Central memory CD8-positive, alpha-beta T cell (primary cell): ENCODE measurements at regions not wholly inside any gene's neighbourhood (a gene's known extent, or its start where the extent isn't known, plus 50 kb on each side); places are given as distances from the start of the nearest gene placed in this dataset.
"Not testable (repeated sequence)": the region's sequence is repeated elsewhere in the genome, so short reads cannot be mapped to it uniquely, and the experiment has no call there.

Experiments used
- ATAC-seq: fragments of 150-1000 bp; cut with Tn5 transposase; replicated peaks from 2 replicates; pipeline ENCODE4 v1.10.0; 2022; ENCODE audit warnings: mild to moderate bottlenecking, moderate FRiP score, moderate number of reproducible peaks; ENCODE audit not compliant: poor library complexity, severe bottlenecking; ENCODE audit errors: extremely low read depth
- DNase-seq, 2 donors: peaks; one replicate each; pipeline ENCODE4 v3.0.0; 2021; ENCODE audit warnings: low spot score in 2 of 2
- H3K27ac Mint-ChIP-seq: one replicate; pipeline ENCODE4 v1.8.0; 2022; ENCODE audit warnings: low read depth, mild to moderate bottlenecking, moderate library complexity, mixed read lengths
- H3K27me3 Mint-ChIP-seq: one replicate; pipeline ENCODE4 v1.8.0; 2022; ENCODE audit warnings: mixed read lengths
- H3K36me3 Mint-ChIP-seq: one replicate; pipeline ENCODE4 v1.8.0; 2022; ENCODE audit warnings: mild to moderate bottlenecking, moderate library complexity, mixed read lengths; ENCODE audit not compliant: insufficient read depth
- H3K4me1 Mint-ChIP-seq: one replicate; pipeline ENCODE4 v1.8.0; 2022; ENCODE audit warnings: mixed read lengths
- H3K4me3 Mint-ChIP-seq: one replicate; pipeline ENCODE4 v1.8.0; 2022; ENCODE audit warnings: mild to moderate bottlenecking, moderate library complexity, mixed read lengths
- H3K9me3 Mint-ChIP-seq: one replicate; pipeline ENCODE4 v1.8.0; 2022; ENCODE audit warnings: mixed read lengths

DNA sequence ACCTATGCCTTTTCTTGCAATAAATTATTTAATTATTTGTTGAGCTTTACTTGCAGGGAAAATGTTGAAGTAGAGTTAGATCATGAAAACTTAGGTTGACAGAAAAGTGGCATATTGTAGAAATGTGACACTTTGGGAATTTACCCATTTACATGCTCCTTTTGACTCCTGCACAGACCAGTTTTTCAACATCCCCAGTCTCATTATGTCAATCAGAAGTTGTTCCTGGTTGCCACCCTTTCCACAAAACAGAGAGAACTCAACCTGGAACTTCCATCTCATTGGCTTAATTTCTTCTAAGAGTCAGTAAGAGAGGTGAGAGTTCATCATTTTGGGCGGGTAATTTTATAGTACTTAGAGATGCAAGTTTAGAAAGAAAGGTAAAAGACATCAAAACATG lies 284.6 kb upstream of the ANKRD50 start:
- no peaks in the 10 kb centered on the region for H3K4me1 Mint-ChIP-seq
- H3K9me3 Mint-ChIP-seq = peaks cover 6% of the 10 kb centered on the region
- no peaks in the 10 kb centered on the region for H3K36me3 Mint-ChIP-seq
- no peaks in the 10 kb centered on the region for H3K27me3 Mint-ChIP-seq
- H3K27ac Mint-ChIP-seq = no peak overlapping the region
- no peak for DNase-seq
- no peak for ATAC-seq
- no peak overlapping the region for H3K4me3 Mint-ChIP-seq

DNA sequence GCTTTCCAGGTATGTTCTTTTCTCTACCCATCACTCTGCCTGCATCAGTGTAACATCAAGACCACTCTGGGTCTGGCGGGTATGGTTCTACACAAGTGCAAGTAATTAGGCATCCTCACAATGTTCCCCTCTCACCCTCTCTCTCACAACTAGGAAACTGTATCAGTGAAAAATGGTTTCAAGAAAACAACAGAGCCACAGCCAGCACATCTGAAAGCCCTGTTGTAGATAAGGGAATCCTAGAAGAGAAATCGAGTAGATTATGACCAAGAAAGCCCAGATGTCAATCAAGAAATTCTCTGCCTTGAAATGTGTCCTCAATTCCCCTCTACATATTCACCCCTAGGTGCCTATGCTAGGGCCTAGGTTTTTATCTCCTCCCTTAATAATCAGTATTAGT lies 281.3 kb upstream of the ANKRD50 start:
- no peaks in the 10 kb centered on the region for H3K36me3 Mint-ChIP-seq
- H3K9me3 Mint-ChIP-seq = peaks cover 6% of the 10 kb centered on the region
- ATAC-seq = no peak
- H3K27ac Mint-ChIP-seq = no peak overlapping the region
- no peak overlapping the region for H3K4me3 Mint-ChIP-seq
- no peaks in the 10 kb centered on the region for H3K27me3 Mint-ChIP-seq
- H3K4me1 Mint-ChIP-seq = no peaks in the 10 kb centered on the region
- no peak for DNase-seq

GRCh38 chr4:124990398-124990797 lies 277.9 kb upstream of the ANKRD50 start:
- Mint-ChIP-seq H3K4me1 (no peaks in the 10 kb centered on the region), H3K27ac (no peak overlapping the region), H3K27me3 (no peaks in the 10 kb centered on the region), H3K9me3 (peaks cover 11% of the 10 kb centered on the region), H3K36me3 (no peaks in the 10 kb centered on the region), H3K4me3 (no peak overlapping the region)
- DNase-seq (no peak), ATAC-seq (no peak)

DNA sequence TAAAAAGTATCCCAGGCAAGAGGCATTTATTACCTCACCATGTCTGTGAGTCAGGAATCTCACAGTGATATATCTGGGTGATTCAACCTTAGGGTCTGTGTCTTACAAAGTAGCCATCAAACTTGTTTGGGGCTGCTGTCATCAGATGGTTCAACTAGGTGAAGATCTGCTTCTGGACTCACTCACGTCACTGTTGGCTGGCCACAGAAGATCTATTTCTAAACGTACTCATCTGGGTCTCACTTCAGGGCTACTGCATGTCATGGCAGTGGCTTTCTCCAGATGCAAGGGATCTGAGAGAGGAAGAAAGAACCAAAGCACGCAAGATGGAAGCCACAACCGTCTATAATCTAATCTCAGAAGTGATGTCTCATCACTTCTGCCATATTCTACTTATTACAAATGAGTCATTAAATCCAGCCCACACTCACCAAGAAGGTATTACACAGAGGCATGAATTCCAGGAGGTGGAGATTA lies 267.8 kb upstream of the ANKRD50 start:
- ATAC-seq = no peak

DNA sequence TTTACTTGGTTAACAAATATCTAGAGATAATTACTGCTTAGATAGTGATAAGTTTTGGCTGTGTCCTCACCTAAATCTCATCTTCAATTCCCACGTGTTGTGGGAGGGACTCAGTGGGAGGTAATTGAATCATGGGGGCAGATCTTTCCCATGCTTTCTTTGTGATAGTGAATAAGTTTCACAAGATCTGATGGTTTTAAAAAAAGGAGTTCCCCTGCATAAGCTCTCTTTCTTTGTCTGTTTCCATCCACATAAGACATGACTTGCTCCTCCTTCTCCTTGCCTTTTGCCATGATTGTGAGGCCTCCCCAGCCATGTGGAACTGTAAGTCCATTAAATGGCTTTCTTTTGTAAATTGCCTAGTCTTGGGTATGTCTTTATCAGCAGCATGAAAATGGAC lies 266.0 kb upstream of the ANKRD50 start:
- ATAC-seq, H3K27me3 Mint-ChIP-seq, H3K4me3 Mint-ChIP-seq, H3K27ac Mint-ChIP-seq, DNase-seq, H3K4me1 Mint-ChIP-seq, H3K36me3 Mint-ChIP-seq: not testable (repeated sequence)
- H3K9me3 Mint-ChIP-seq = peaks cover 17% of the 10 kb centered on the region

More for the DNA sequence above, 267.8 kb upstream of the ANKRD50 start:
- Mint-ChIP-seq H3K27me3 (no peaks in the 10 kb centered on the region), H3K27ac (no peak overlapping the region), H3K4me1 (no peaks in the 10 kb centered on the region), H3K4me3 (no peak overlapping the region), H3K36me3 (no peaks in the 10 kb centered on the region), H3K9me3 (peaks cover 17% of the 10 kb centered on the region)
- no peak for DNase-seq

DNA sequence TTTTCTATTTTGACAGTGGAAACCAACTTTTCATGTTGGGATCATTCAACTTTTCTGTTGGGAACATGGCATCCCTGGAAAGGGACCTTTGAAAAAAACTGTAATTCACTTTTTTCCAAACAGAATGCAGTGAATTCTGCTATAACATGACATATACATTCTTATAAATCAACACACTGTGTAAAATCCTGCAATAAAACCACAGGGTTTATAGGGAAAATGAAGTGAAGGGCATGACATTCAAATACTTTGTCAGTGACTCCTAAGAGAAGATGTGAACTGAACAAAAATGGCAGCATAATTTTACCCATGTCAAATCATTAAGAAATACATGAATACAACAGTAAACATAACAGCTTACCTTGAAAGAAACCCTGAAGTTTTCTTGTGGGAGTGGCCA lies 264.5 kb upstream of the ANKRD50 start:
- ATAC-seq (no peak), DNase-seq (no peak)
- Mint-ChIP-seq H3K27ac (no peak overlapping the region), H3K27me3 (no peaks in the 10 kb centered on the region), H3K9me3 (peaks cover 11% of the 10 kb centered on the region), H3K4me1 (no peaks in the 10 kb centered on the region), H3K36me3 (no peaks in the 10 kb centered on the region), H3K4me3 (no peak overlapping the region)

DNA sequence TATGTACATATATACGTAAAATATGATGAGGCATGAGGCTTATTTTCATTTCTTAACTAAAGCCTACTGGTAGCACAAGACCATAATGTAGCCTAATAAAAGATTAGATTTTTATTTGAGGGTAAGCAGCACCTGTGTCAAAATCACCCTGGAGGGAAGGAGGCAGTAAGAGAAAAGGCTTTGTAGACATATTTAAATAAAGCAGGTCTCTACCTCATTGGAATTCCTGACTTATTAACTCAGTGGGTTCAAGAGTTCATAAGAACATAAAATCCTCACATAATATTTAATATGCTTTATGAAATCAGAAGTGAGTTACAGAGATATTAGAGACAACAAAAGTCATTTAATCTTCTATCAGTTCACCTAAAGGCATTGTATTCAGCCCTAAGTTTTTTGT lies 261.6 kb upstream of the ANKRD50 start:
- peaks cover 7% of the 10 kb centered on the region for H3K9me3 Mint-ChIP-seq
- ATAC-seq (no peak), DNase-seq (no peak)
- H3K36me3 Mint-ChIP-seq = peaks cover 2% of the 10 kb centered on the region
- H3K4me1 Mint-ChIP-seq = no peaks in the 10 kb centered on the region
- no peaks in the 10 kb centered on the region for H3K27me3 Mint-ChIP-seq
- no peak overlapping the region for H3K4me3 Mint-ChIP-seq
- H3K27ac Mint-ChIP-seq = no peak overlapping the region

DNA sequence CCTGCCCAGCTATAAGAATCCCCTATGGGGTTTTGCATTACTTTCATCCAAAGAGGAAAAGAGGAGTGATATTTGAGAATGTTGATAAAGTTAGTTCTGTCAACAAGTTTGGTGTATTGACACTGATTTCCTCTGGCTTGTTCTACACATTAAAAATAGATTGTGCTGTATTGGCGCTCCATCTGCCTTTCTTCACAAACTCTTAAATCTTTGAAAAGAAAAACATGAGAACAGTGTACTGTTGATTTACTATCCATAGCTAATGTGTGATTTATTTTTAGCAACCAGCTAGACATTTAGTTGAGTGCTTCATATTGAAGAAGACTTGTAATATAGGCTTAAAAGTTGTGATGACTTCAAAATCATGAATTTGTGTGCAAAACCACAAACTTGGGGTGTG lies 261.2 kb upstream of the ANKRD50 start:
- peaks cover 7% of the 10 kb centered on the region for H3K9me3 Mint-ChIP-seq
- DNase-seq (no peak), ATAC-seq (no peak)
- no peaks in the 10 kb centered on the region for H3K4me1 Mint-ChIP-seq
- H3K27me3 Mint-ChIP-seq = no peaks in the 10 kb centered on the region
- no peak overlapping the region for H3K4me3 Mint-ChIP-seq
- peaks cover 2% of the 10 kb centered on the region for H3K36me3 Mint-ChIP-seq
- H3K27ac Mint-ChIP-seq = no peak overlapping the region

DNA sequence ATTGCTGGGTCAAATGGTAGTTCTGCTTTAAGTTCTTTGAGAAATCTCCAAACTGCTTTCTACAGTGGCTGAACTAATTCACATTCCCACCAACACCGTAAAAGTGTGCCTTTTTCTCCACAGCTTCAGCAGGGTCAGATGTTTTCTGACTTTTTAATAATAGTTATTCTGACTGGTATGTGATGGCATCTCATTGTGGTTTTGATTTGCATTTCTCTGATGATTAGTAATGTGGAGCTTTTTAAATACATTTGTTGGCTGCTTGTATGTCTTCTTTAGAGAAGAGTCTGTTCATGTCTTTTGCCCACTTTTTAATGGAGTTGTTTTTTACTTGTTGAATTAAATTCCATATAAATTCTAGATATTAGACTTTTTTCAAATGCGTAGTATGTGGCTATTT lies 257.5 kb upstream of the ANKRD50 start:
- H3K27me3 Mint-ChIP-seq = no peaks in the 10 kb centered on the region

DNA sequence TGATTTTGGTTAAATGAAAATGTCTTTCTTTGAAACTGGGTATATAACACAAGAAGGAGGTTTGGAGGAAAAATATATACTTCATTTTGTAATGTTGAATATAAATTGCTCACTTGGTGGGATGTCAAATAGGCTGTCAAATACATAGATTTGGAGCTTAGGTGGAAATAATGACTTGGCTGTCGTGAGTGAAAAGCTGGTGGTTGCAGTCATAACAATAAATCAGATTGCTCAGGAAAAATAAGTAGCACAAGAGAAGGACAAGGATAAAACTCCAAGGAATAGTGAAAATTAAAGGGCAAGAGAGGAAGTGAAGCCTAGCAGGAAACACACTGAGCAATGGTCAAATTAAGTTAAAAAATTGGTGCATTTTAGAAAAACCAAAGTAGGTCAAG lies 253.0 kb upstream of the ANKRD50 start:
- Mint-ChIP-seq H3K36me3 (peaks cover 2% of the 10 kb centered on the region), H3K27ac (no peak overlapping the region), H3K27me3 (no peaks in the 10 kb centered on the region), H3K4me3 (no peak overlapping the region), H3K4me1 (no peaks in the 10 kb centered on the region), H3K9me3 (peaks cover 10% of the 10 kb centered on the region)
- no peak for DNase-seq
- no peak for ATAC-seq

More for the DNA sequence above, 257.5 kb upstream of the ANKRD50 start:
- peaks cover 2% of the 10 kb centered on the region for H3K36me3 Mint-ChIP-seq
- H3K4me1 Mint-ChIP-seq = no peaks in the 10 kb centered on the region
- no peak for ATAC-seq
- no peak overlapping the region for H3K4me3 Mint-ChIP-seq
- H3K9me3 Mint-ChIP-seq = no peaks in the 10 kb centered on the region
- no peak overlapping the region for H3K27ac Mint-ChIP-seq
- DNase-seq = no peak

DNA sequence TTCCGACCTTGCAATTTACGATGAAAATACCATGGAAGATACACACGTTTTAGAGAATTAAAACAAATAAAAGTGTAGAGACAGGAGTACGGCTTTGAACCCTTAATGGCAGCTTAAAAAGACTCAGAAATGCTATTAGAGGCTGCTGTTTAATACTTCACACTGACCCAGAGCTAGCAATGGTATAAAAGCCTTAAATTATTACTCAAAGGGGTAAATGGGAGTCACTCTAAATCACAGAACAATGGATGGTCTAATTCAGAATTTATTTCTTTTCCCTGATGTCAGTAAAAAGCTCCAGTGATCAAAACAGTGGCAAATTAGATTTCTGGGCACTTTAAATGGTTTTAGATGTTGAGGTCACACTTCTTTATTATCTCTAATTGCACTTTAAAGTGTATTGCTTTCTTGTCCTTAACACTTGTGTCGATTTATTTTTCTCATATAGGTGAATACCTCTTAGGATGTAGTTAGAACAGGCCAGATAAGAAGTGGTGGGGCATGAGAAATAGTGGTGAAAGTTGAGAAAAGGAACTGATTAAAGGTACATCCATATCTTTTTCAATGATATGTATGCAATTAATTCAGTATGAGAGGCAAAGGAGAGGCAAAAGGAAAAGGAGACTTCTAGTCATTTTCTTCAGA lies 252.4 kb upstream of the ANKRD50 start:
- H3K4me1 Mint-ChIP-seq = no peaks in the 10 kb centered on the region
- ATAC-seq = no peak
- H3K27me3 Mint-ChIP-seq = no peaks in the 10 kb centered on the region
- H3K27ac Mint-ChIP-seq = no peak overlapping the region
- no peak overlapping the region for H3K4me3 Mint-ChIP-seq
- no peaks in the 10 kb centered on the region for H3K36me3 Mint-ChIP-seq
- DNase-seq = no peak
- peaks cover 16% of the 10 kb centered on the region for H3K9me3 Mint-ChIP-seq

DNA sequence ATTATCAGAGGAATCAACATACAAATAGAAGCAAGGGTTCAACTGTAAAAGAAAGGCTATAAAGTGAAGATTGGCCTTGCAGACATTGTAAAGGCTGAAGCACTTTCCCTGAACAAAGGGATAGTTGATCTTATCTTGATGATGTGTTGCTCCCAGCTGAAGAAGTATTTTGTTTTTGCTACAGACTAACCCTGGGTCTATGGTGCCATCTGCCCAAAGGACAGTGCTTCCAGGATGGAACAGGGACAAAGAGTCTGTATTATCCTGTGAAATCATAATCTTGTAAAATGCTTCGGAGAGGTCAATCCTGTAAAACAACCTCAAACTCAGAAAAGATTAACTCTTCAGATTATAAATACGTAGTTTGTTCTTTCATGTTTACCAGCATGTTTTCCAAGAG lies 251.7 kb upstream of the ANKRD50 start:
- Mint-ChIP-seq H3K27ac (no peak overlapping the region), H3K9me3 (peaks cover 19% of the 10 kb centered on the region), H3K27me3 (no peaks in the 10 kb centered on the region), H3K36me3 (no peaks in the 10 kb centered on the region), H3K4me3 (no peak overlapping the region), H3K4me1 (no peaks in the 10 kb centered on the region)
- ATAC-seq = no peak
- DNase-seq = no peak

DNA sequence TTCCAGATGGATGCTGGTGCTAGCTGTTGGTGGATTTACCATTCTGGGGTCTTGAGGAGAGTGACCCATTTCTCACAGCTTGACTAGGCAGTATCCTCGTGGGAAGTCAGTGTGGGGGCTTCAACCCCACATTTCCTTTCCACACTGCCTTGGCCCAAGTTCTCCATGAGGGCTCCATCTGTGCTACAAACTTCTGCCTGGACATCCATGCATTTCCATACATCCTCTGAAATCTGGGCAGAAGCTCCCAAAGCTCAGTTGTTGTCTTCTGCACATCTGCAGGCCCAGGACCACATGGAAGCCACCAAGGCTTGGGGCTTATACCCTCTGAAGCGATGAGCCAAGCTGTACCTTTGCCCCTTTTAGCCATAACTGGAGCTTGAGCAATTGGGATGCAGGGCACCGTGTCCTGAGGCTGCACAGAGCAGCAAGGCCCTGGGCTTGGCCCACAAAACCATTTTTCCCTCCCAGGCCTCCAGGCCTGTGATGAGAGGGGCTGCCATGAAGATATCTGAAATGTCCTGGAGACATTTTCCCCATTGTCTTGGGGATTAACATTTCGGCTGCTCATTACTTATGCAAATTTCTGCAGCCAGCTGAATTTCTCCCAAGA lies 248.7 kb upstream of the ANKRD50 start:
- no peak for ATAC-seq
- Mint-ChIP-seq H3K4me1 (no peaks in the 10 kb centered on the region), H3K9me3 (peaks cover 26% of the 10 kb centered on the region), H3K4me3 (no peak overlapping the region), H3K36me3 (no peaks in the 10 kb centered on the region), H3K27me3 (no peaks in the 10 kb centered on the region), H3K27ac (no peak overlapping the region)
- DNase-seq = no peak
